ENCODE measurements at regions not wholly inside any gene's neighbourhood (a gene's known extent, or its start where the extent isn't known, plus 50 kb on each side); places are given as distances from the start of the nearest gene placed in this dataset.
"Not testable (repeated sequence)": the region's sequence is repeated elsewhere in the genome, so short reads cannot be mapped to it uniquely, and the experiment has no call there.

- peak; percentile 13 to 35 for DNase-seq (ENCODE audit: extremely low read depth in 1 of 2, low read depth in 1 of 2)
These were observed 148.4 kb upstream of the ATP11B start for GRCh38 chr3:182644790-182645433.

- DNase-seq (ENCODE audit: extremely low read depth in 1 of 2, low read depth in 1 of 2): no peak
These were observed 142.7 kb upstream of the ATP11B start for GRCh38 chr3:182650568-182651128.

GRCh38 chr3:182651461-182651860 is 141.8 kb upstream of the ATP11B start:
- DNase-seq (ENCODE audit: extremely low read depth in 1 of 2, low read depth in 1 of 2): no peak

- not testable (repeated sequence) for DNase-seq (ENCODE audit: extremely low read depth in 1 of 2, low read depth in 1 of 2)
These were observed 140.2 kb upstream of the ATP11B start for GRCh38 chr3:182653065-182653464.

- no peak for DNase-seq (ENCODE audit: extremely low read depth in 1 of 2, low read depth in 1 of 2)
These were observed 124.8 kb upstream of the ATP11B start for GRCh38 chr3:182668541-182668940.

GRCh38 chr3:182668974-182669373 is 124.3 kb upstream of the ATP11B start:
- no peak for DNase-seq (ENCODE audit: extremely low read depth in 1 of 2, low read depth in 1 of 2)

- DNase-seq (ENCODE audit: extremely low read depth in 1 of 2, low read depth in 1 of 2): no peak
These were observed 121.8 kb upstream of the ATP11B start for GRCh38 chr3:182671541-182671940.

GRCh38 chr3:182671942-182672341 is 121.4 kb upstream of the ATP11B start:
- DNase-seq (ENCODE audit: extremely low read depth in 1 of 2, low read depth in 1 of 2): no peak

GRCh38 chr3:182673336-182673735 is 120.0 kb upstream of the ATP11B start:
- DNase-seq (ENCODE audit: extremely low read depth in 1 of 2, low read depth in 1 of 2): no peak

GRCh38 chr3:182682263-182683241 is 110.8 kb upstream of the ATP11B start:
- DNase-seq (ENCODE audit: extremely low read depth in 1 of 2, low read depth in 1 of 2): peak; percentile 39 to 41

GRCh38 chr3:182683453-182683852 is 109.9 kb upstream of the ATP11B start:
- DNase-seq (ENCODE audit: extremely low read depth in 1 of 2, low read depth in 1 of 2): peak; percentile 10 to 16

- DNase-seq (ENCODE audit: extremely low read depth in 1 of 2, low read depth in 1 of 2): no peak
These were observed 109.4 kb upstream of the ATP11B start for GRCh38 chr3:182683858-182684257.

- DNase-seq (ENCODE audit: extremely low read depth in 1 of 2, low read depth in 1 of 2): no peak
These were observed 107.0 kb upstream of the ATP11B start for GRCh38 chr3:182686033-182686886.

- DNase-seq (ENCODE audit: extremely low read depth in 1 of 2, low read depth in 1 of 2): no peak
These were observed 103.1 kb upstream of the ATP11B start for GRCh38 chr3:182690172-182690571.

- DNase-seq (ENCODE audit: extremely low read depth in 1 of 2, low read depth in 1 of 2): no peak
These were observed 101.3 kb upstream of the ATP11B start for GRCh38 chr3:182692021-182692420.

GRCh38 chr3:182692695-182693094 is 100.6 kb upstream of the ATP11B start:
- no peak for DNase-seq (ENCODE audit: extremely low read depth in 1 of 2, low read depth in 1 of 2)

GRCh38 chr3:182693723-182694122 is 99.6 kb upstream of the ATP11B start:
- DNase-seq (ENCODE audit: extremely low read depth in 1 of 2, low read depth in 1 of 2): no peak

- DNase-seq (ENCODE audit: extremely low read depth in 1 of 2, low read depth in 1 of 2): no peak
These were observed 96.4 kb upstream of the ATP11B start for GRCh38 chr3:182696916-182697315.

GRCh38 chr3:182697345-182697919 is 95.9 kb upstream of the ATP11B start:
- DNase-seq (ENCODE audit: extremely low read depth in 1 of 2, low read depth in 1 of 2): no peak

- DNase-seq (ENCODE audit: extremely low read depth in 1 of 2, low read depth in 1 of 2): no peak
These were observed 95.2 kb upstream of the ATP11B start for GRCh38 chr3:182698078-182698477.
